IPS-18c (cell line): ENCODE measurements at regions not wholly inside any gene's neighbourhood (a gene's known extent, or its start where the extent isn't known, plus 50 kb on each side); places are given as distances from the start of the nearest gene placed in this dataset.
"Not testable (repeated sequence)": the region's sequence is repeated elsewhere in the genome, so short reads cannot be mapped to it uniquely, and the experiment has no call there.

Experiments used
- H3K4me3 ChIP-seq: 2 replicates; pipeline ENCODE4 v1.7.0; 2013; ENCODE audit warnings: low read depth, mild to moderate bottlenecking, low read length, moderate library complexity; ENCODE audit not compliant: insufficient read depth
- H3K9me3 ChIP-seq: one replicate; pipeline ENCODE4 v1.6.1; 2013; ENCODE audit warnings: mild to moderate bottlenecking, low read length, moderate library complexity; ENCODE audit not compliant: control insufficient read depth, insufficient read depth

DNA sequence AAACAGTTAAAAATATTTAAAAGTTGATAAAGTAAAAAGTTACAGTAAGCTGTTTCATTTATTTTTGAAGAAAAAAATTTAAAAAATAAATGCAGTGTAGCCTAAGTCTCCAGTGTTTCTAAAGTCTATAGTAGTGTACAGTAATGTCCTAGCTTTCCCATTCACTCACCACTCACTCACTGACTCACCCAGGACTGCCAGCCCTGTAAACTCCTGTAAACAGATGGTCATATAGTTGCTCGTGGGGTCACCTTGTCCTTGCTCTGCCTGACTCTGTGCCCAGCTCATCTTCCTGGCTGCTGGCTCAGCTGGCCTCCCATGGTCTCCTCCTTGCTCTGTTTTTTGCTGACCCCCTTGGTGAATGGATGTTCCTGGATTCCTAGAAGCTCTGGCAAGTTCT, 180.3 kb downstream of the VAPA start:
- Histone ChIP-seq H3K9me3 (no peaks in the 10 kb centered on the region), H3K4me3 (no peak overlapping the region)

GRCh38 chr18:10094655-10095054, 180.8 kb downstream of the VAPA start:
- no peaks in the 10 kb centered on the region for H3K9me3 ChIP-seq
- no peak overlapping the region for H3K4me3 ChIP-seq

DNA sequence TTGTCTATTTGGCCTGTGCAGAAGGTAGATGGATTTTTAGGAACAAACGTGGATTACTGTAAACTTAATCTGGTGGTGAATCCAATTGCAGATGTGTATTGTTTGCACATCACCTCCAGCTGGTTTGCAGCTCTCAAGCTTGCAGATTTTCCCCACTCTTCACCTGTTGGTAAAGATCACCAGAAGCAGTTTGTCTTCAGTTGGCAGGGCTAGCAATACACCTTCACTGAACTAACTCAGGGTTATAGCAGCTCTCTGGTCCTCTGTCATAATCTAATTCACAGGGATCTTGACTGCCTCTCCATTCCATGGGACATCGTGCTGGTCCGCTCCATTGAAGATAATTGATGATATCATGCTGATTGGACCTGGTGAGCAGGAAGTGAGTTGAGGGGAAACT, 181.5 kb downstream of the VAPA start:
- no peaks in the 10 kb centered on the region for H3K9me3 ChIP-seq
- no peak overlapping the region for H3K4me3 ChIP-seq

DNA sequence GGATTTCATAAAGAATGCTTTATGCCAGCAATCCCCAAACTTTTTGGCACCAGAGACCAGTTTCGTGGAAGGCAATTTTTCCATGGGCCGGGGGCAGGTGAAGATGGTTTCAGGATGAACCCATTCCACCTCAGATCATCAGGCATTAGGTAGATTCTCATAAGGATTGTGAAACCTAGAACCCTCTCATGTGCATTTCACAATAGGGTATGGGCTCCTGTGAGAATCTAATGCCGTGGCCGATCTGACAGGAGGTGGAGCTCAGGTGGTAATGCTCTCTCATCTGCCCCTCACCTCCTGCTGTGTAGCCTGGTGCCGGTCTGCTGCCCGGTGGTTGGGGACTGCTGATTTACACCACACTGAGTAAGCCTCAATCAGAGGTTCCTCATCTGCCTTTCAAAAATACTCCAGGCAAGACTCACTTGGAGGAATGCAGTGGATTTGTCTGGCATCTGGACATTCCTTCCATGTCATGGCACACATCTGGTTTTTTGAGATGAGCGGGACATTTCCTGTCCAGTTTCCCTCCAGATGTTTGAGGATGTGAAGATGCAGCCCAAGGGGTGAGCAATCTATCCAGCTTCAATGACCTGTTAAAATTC, 185.8 kb downstream of the VAPA start:
- H3K9me3 ChIP-seq = no peaks in the 10 kb centered on the region
- H3K4me3 ChIP-seq = no peak overlapping the region

GRCh38 chr18:10100196-10100595, 186.4 kb downstream of the VAPA start:
- Histone ChIP-seq H3K9me3 (no peaks in the 10 kb centered on the region), H3K4me3 (no peak overlapping the region)

DNA sequence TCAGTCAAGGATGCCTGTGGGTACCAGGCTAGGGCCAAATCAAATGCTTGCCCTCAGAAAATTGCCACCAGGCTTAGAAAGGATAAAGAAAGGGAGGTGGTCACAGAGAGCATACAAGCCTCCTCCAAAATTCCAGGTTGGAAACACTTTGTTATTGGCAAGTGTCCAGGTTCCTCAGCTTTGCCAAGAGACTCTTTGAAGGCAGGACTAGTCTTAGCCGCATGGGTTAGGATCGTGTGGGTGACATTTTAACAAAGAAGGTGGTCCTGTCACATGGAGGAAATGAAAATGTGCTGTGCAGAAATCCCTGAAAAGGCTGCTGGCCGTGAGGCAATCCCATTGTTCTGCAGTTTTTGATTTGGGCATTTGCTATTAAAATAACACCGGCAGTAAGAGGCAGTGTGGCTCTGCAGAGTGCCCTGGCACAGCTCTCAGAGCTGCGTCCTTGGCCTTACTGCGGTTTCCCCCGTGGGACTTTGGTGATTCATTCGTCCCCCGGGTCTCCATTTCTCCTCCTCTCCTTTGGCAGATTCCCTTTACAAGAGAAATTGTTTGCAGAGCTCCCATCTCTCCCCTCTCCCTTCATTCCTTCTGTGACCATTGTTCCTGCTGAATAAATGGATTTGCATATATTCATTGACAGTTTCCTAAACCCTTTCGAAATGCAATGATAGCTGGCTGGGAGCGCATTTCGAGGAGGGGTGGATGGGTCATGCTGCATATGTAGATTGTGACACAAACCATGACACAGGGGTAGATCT, 187.3 kb downstream of the VAPA start:
- Histone ChIP-seq H3K9me3 (no peaks in the 10 kb centered on the region), H3K4me3 (peak overlapping the region; percentile 12; the same call in 1 of the 2 replicates)

DNA sequence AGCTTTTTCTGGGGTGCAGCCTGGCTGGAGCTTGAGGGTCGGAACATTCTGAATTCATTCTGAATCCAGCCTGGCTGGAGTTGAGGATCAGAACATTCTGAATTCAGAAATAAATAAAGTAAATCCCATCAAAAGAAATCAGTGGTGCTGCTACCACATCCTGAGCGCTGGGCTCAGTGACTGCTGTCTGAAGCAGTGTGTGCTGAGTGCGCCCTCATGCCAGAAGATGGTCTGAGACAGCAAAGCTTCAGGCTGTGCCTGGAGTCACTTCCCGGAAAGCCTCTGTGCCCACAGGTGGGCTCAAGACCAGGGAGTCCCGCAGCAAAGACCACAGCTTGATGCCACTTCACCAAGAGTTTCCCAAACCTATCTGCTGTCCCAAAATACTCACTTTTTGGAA, 187.9 kb downstream of the VAPA start:
- no peaks in the 10 kb centered on the region for H3K9me3 ChIP-seq
- no peak overlapping the region; the same call in 1 of the 2 replicates for H3K4me3 ChIP-seq

GRCh38 chr18:10105118-10105517, 191.3 kb downstream of the VAPA start:
- H3K4me3 ChIP-seq, H3K9me3 ChIP-seq: not testable (repeated sequence)

- Histone ChIP-seq H3K9me3 (no peaks in the 10 kb centered on the region), H3K4me3 (no peak overlapping the region)
Observed at GRCh38 chr18:10111191-10111590, 197.4 kb downstream of the VAPA start.

GRCh38 chr18:10111944-10112343, 198.1 kb downstream of the VAPA start:
- Histone ChIP-seq H3K9me3 (no peaks in the 10 kb centered on the region), H3K4me3 (no peak overlapping the region)

- H3K9me3 ChIP-seq = no peaks in the 10 kb centered on the region
- H3K4me3 ChIP-seq = no peak overlapping the region
Observed at GRCh38 chr18:10113121-10114022, 199.6 kb downstream of the VAPA start.

- no peaks in the 10 kb centered on the region for H3K9me3 ChIP-seq
- H3K4me3 ChIP-seq = no peak overlapping the region; the same call in 1 of the 2 replicates
Observed at GRCh38 chr18:10114717-10115463, 201.1 kb downstream of the VAPA start.

GRCh38 chr18:10116574-10116973, 202.8 kb downstream of the VAPA start:
- Histone ChIP-seq H3K4me3 (no peak overlapping the region), H3K9me3 (no peaks in the 10 kb centered on the region)

- Histone ChIP-seq H3K4me3 (no peak overlapping the region), H3K9me3 (no peaks in the 10 kb centered on the region)
Observed at GRCh38 chr18:10119528-10119927, 205.7 kb downstream of the VAPA start.

- H3K9me3 ChIP-seq = no peaks in the 10 kb centered on the region
- H3K4me3 ChIP-seq = no peak overlapping the region
Observed at GRCh38 chr18:10119991-10120390, 206.2 kb downstream of the VAPA start.

GRCh38 chr18:10120622-10121021, 206.8 kb downstream of the VAPA start:
- Histone ChIP-seq H3K4me3 (no peak overlapping the region), H3K9me3 (no peaks in the 10 kb centered on the region)

GRCh38 chr18:10121028-10121427, 207.2 kb downstream of the VAPA start:
- Histone ChIP-seq H3K4me3 (no peak overlapping the region), H3K9me3 (no peaks in the 10 kb centered on the region)
